NCI-H524 treated with DMSO at 0.1 percent for 48 hours (cell line): ENCODE measurements at regions not wholly inside any gene's neighbourhood (a gene's known extent, or its start where the extent isn't known, plus 50 kb on each side); places are given as distances from the start of the nearest gene placed in this dataset.

Source experiments
- DNase-seq: peaks from one replicate; lab custom pipeline; 2025; lab: John Stamatoyannopoulos, UW

DNA sequence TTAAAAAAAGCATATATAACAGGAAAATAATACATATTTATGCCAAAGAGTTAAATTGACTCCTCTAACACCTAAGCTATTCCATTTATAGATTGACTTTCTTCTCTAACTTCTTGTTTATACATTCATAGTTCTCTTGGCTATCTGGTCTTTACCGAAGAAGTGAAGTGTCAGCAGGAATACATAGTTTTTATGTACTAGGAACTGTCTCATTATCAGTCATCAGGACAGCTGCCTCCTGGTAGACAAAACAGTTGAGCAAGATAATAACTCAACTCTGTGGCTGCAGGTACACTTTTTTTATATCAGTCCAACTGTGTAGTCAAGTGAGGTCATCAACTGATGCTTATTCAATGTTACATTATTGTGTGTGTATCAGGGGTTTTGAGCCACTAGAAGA is 1436.0 kb upstream of the NUDT12 start:
- no peak for DNase-seq

DNA sequence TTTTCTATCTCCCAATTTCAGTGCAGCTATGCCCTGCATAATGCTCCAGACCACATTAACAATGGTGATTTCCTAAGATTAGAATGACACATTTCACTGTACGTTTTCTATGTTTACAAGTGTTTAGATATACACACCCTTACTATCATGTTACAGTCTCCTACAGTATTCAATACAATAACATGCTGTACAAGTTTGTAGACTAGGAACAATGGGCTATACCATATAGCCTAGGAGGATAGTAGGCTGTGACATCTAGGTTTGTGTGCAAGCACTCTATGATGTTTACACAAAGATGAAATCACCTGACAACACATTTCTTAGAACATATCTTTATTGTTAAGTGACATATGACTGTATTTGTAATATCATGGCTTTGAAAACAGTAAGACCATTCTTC is 1435.6 kb upstream of the NUDT12 start:
- no peak for DNase-seq

DNA sequence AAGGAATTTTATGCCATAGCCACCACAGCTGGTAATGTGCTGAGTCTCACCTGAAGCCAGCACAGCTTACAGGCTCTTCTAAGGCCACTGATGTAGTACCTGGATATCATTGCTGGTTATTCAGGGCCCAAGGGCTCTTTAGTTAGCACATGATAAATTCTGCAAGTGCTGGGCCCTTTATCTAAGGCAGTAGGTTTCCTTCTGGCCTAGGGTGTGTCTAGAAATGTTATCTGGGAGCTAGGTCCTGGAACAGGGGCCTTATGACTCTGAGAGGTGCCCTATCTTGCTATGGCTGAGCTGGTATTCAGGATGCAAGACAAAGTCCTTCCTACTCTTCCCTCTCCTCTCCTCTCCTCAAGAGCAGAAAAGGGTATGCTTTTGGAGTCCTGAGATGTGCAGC is 1424.5 kb upstream of the NUDT12 start:
- no peak for DNase-seq

DNA sequence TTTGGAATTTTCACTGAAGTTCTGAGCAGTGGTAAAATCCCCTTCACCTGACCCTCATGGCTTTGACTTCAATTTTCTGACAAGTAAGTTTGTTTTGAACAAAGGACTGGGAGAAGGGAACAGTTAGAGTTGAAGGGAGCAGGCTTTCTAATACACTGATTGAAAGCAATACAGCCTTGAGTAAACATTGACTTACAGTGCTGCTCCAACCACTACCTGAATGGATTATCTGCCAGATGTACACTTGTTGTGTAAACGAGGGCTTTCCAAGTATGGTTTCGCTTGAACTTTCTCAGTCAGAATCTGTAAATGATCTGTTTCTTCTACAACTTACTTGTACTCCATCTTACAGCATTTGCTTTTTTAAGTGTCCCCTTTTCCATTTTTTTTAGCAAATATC is 1414.9 kb upstream of the NUDT12 start:
- no peak for DNase-seq

DNA sequence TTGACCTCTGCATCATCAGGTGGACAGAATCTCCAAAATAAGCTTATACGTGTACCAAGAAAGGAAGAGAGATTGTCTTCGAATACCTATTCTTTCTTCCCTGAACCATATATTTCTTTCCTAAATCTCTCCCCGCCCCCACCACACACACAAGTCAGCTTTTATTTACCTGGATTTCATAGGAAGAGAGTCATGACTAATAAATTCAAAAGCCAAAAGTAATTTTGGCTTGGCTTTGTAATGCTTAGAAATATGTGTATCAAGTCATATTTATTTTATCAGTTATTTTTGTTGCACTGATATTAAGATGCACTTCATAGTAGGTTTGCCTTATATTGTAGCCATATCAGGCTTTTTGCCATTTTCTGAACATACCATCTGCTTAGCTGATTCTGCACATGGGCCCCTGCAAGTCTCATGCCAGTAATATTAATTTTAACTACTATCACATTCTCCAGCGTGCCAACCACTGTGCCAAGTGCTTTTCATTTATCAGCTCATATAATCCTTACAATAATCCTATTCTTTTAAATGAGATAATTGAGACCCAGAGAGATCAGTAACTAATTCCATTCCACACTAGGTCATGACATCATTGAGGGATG is 1405.3 kb upstream of the NUDT12 start:
- no peak for DNase-seq

DNA sequence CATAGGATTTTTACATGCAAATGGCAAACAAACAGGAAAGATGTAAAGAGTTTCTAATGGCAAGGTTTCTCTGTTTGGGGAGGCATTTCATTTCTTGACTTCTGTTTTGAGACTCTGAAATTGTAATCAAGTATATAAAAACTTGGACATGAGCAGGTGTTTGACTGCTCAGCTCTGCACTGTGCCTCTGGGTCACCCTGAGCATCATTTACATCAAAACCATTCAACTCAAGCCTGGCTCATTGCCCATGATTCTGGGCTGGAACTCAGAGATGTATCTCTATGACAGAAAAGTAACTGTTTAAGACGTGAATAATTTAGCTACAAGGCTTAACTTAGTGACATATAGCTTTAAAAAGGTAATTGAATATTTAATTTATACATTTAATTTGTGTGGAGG is 1402.4 kb upstream of the NUDT12 start:
- DNase-seq = no peak

DNA sequence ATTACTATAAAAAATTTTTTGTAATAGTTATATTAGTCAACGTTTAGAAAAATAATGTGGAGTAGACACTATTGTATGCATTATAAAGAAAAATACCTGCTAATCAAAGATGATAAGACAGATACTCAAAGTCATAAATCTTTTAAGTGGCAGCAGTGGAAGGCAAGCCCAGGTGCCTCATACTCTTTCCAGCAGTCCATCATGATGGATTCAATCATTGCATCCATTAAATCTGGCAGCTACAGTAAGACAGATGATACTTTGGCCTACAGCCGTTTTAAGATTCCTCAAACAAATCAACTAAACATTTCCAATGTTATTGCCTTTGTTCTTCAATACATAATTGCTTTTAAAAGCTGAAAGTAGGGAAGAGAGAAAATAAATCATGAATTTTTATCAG is 1392.9 kb upstream of the NUDT12 start:
- DNase-seq = no peak

DNA sequence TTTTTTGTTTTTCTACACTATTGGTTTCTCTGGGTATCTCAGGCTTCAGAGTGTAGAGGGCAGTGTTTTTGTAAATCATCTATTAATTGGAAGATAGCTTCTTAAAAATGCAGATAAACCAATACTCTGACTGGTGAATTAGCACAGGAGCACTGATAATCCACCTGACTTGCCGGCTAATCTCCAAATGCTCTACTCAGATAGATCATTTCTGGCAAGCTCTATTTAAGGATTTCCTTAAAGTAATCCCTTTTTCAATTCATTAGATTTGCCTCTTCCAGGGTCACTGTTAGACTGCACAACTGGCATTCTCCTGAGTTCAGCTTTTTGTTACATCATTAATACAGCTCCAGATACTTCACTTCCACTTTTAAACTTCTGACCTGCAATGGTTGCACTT is 1390.3 kb upstream of the NUDT12 start:
- DNase-seq = no peak

DNA sequence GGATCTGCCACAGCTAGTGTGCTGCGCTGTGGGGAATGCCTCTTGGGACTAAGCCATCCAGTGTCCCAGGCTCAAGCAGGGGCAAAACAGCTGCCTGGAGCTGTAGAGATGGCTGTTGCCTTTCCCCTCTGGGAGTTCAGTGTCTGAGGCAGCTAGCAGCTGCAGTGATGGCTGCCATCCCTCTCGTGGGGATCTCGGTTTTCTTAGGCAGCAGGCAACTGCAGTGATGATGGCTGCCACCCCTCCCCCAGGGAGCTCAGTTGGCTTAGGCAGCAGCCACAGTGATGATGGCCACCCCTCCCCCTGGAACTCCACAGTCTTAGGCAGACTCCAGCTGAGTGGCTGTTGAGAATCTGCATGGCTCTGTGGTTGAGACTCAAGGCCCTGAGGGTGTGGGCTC is 1389.2 kb upstream of the NUDT12 start:
- no peak for DNase-seq

DNA sequence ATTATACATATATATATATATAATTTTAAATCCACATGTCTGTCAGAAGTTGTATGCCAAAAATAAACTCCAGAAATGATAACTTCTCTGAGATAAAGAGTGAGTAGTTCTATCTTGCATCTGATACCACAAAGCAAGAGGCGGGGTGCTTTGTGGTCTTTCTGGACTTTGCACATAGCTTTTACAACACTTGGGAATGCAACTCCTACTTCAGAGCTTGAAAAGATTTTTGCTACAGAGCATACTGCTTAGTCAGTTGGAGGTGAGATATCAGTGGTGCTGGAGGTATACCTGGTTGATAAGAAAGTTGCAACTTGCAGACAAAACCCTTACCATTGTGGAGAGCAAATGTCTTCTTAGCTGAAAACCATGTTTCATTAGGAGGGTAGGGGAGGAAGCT is 1384.5 kb upstream of the NUDT12 start:
- no peak for DNase-seq

DNA sequence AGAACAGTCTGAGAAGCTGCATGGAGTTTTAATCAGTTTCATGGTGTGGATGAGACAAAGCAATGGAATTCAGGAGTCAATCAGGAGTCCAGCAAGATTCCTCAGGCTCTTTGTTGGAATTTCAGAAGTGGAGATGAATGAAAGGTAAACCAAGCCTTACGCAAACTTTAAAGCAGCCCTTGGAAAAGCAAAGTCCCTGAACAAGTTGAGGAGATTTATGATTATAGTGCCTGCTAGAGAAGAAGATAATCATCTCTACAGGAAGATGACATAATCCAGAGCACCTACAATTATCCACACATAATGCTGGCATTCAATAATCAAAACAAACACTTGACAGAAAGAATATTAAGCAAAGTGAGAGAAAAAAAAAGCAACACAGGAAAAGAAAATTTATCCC is 1380.1 kb upstream of the NUDT12 start:
- no peak for DNase-seq

DNA sequence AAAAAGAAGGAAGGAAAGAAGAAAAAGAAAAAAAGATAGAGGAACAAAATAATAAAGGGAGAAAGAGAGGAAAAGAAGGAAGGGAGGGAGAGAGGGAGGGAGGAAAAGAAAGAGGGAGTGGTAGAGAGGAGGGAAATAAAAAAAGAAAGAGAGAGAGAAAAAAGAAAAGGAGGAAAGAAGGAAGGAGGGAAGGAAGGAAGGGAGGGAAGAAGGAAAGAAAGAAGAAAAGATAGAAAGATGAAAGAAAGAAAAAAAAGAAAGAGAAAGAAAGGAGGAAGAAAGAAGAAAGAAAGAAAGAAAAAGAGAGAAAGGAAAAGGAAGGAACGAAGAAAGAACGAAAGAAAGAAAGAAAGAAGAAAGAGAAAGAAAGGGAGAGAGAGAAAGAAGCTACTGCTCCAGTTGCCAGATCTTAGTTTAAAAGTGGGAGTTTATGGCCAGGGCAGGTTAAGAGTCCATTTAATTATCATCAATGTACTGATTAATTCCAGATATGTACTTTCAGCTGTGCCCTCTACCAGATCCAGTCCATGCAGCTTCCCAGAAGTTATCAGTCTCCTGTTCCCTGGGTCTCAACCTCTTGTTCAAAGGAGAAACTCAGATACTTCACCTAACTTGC is 1378.5 kb upstream of the NUDT12 start:
- no peak for DNase-seq

DNA sequence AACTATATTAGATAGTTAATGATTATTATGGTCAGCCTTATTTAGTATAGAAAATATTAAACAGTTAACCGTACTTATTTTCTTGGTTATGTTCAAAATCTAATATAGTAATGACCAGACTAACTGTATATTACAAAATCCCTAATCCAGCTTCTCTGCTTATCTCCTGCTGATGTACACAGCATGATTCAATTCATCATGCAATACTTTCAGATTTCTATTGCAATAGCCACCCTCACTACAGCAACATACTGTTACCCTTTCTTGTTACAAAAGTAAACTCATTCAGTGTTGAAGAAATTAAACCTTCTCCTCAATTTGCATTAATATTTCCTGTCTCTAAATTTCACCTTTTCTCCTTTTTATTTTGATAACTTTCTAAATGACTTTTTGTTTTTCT is 1375.0 kb upstream of the NUDT12 start:
- DNase-seq = no peak

DNA sequence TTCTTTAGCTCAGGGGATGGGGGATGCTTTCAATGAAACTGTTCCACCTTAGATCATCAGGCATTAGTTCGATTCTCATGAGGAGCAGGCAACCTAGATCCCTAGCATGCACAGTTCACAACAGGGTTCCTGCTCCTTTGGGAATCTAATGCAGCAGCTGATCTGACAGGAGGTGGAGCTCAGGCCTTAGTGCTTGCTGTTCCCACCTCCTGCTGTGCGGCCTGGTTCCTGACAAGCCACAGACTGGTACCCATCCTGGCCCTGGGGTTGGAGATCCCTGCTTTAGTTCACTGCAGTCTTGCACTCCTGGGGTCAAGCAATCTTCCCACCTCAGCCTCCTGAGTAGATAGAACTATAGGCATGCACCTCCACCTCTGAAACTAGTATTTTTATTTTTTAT is 1369.8 kb upstream of the NUDT12 start:
- DNase-seq = no peak

DNA sequence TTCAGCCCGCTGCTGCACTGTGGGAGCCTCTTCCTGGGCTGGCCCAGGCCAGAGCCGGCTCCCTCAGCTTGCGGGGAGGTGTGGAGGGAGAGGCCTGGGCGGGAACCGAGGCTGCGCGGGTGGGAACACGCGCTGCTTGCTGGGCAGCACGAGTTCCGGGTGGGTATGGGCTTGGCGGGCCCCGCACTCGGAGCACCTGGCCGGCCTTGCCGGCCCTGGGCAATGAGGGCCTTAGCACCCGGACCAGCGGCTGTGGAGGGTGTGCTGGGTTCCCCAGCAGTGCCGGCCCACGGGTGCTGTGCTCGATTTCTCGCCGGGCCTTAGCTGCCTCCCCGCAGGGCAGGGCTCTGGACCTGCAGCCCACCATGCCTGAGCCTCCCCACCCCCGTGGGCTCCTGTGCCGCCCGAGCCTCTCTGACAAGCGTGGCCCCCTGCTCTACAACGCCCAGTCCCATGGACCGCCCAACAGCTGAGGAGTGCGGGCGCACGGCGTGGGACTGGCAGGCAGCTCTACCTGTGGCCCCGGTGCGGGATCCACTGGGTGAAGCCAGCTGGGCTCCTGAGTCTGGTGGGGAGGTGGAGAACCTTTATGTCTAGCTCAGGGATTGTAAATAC is 1366.4 kb upstream of the NUDT12 start:
- DNase-seq = no peak

DNA sequence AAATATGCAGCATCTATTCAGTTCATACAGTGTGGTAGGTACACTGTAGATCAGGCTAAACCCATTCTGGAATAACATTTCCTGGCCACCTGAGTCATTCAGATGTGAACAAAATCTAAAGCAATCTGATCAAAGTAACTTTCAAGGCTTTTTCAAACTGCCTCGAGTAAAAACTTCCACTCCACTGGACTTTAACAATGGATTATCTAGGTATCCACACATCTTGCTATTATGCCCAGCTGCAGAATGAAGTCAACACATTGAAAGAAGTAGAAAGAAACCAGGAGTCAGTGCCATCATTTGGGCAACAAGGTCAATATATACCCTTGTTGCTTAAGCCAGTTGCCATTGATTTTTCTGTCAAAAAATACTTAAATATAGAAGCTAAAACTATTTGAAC is 1352.6 kb upstream of the NUDT12 start:
- no peak for DNase-seq

DNA sequence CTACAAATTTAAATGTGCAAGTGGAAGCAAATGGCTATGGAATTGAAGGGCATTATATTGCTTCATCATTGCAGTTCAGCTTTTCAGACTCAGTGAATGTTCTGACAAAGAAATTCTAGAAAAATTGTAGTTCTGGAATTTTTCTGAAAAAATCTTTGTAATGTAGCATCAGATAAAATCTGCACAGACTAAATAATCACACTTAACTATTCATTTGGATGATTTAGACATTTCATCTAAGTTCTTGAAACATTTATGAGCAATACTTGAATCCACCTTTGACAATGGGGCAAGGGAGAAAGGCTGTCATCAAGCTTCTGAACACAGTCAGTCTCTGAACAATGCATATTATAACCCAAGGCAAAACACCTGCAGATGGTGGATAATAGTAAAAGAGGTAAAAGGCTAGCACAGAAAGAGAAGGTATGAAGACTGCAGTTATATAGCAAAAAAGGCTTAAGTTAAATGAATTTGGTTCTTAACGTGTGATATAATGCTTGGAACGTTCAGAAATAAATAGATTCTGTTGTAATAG is 1352.0 kb upstream of the NUDT12 start:
- DNase-seq = no peak

DNA sequence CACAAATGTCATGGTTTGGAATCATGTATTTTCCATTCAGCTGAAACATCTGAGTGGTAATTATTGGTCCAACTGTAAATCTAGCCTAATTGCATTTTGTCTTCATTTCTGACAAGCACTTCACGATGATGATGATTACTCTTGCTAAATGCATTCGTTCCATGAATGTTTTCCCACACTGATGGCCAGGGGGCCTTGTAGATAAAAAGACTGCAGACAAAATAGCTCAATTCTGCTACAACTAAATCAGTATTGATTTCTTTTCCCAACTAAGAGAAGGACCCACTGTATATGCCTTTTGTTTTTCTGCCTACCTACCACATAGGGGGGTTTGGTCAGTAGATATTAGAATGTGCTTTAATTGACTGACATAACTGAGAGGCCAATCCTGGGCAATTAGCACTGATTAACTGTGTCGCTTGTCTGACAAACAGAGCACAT is 1351.3 kb upstream of the NUDT12 start:
- no peak for DNase-seq

DNA sequence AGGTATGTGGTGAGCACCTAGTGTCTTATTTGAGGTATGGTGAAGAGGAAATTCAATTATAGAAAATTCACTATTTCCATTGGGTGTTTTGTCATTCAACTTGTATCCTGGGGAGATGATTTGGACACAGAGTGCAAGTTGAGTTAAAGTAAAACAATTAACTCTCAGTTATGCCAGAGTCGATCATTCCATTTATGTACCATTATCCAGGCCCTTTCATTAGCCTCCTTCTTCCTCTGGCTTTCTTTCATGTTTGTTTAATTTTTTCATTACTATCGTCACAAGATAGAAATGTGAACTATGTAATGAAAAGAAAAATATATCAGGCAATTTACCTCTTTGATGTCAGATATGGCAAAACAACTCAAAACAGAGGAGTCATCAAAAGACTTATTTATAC is 1347.2 kb upstream of the NUDT12 start:
- no peak for DNase-seq

DNA sequence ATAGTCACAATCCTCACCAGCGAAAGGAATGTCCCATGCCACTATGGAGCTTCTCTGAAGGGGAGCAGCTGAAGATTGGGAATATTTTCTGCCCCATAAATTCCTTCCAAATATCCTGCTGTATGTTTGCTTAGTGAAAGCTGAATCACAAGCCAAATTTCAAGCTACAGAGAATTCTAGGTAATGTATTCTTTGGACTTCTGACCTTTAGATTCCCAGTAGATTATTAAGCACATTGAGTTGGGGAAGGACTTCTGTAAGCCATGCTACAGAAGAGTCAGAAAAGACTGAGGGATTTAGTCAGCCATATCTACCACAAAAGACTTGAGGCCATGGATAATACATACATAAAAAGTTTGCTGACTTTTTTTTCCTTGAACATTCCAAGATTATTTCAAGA is 1342.0 kb upstream of the NUDT12 start:
- no peak for DNase-seq

DNA sequence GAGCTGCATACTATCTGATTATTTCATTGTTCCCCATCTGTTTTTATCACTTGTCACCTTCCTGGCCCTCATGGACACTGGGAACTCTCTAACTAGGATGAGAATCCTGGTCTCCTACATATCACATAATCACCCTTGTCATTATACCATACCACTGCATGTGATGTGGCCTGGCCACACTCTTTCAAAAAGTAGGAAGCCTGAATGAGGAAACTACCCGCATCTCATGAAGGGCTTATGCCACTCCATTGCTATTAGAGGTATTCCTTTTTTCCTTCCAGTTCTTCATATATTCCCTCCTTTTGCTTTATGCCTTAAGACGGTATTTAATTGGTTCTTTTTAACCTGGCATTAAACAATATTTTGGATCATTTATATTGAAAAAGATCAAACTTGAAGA is 1341.4 kb upstream of the NUDT12 start:
- no peak for DNase-seq

DNA sequence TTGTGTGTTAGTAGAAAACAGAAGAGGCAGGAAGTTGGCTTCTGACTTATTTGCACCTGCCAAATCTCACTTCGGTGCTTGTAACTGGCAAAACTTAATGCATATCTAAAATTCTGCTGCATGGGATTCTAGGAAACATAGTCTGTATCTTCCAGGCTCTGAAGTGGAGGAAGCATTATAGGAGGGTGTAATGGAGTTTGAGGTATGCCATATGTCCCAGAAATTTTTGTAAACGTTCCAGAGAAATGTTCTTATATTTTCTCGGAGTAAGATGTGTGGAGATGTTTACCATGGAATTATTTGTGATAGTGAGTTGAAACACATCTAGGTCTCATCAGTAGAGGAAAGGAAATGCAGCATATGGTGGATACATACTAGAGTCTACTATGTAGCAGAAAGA is 1329.0 kb upstream of the NUDT12 start:
- DNase-seq = no peak

DNA sequence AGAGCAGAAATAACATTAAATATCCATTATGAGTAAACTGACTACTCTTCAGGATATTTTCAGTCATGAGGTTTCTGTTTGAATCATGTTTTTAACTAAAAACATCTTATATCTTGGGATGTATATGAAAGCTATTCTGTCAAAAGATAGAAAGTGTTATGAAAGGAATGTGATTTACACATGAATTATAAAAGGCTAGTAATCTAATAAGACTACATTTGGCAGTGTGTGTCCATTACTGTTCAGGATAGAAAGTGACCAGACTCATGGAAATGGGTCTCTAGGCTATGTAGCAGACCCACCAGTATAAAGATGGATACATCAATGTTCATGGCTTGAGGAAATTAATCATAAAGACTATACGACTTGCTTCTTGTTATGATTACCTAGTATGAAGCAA is 1328.2 kb upstream of the NUDT12 start:
- no peak for DNase-seq

DNA sequence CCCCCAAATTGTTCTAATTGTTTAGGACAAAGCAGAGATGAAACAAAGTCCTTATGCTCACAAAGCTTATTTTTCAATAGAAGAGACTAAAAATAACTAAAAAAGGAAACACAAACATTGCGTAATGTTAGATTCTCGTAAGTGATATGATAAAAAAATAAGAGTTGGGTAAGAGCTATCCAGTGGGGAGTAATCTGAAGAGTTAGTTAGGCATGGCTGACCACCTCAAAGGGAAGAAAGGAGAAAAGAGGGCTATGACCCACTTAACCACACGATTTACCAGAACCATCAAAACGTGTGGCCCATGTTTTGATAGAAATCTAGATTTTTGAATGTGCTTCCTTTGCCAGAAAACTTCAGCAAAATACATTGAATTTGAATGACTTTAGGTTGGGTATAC is 1296.8 kb upstream of the NUDT12 start:
- no peak for DNase-seq
